Common myeloid progenitor, CD34-positive (primary cell): ENCODE measurements at regions not wholly inside any gene's neighbourhood (a gene's known extent, or its start where the extent isn't known, plus 50 kb on each side); places are given as distances from the start of the nearest gene placed in this dataset.
A peak's percentile ranks its signal among the peaks of the same experiment; 100 is the strongest.

Source experiments
- CTCF ChIA-PET: fragments of 350-600 bp; sonication (Branson Sonifier 250); formaldehyde crosslinking; loops from one replicate; lab custom pipeline; 2021; ENCODE audit warnings: antibody characterized with exemption; lab: Charles Lee
- POLR2A ChIA-PET: fragments of 350-600 bp; sonication (Branson Sonifier 250); formaldehyde crosslinking; loops from one replicate; lab custom pipeline; 2021; ENCODE audit warnings: antibody characterized with exemption; lab: Charles Lee
- DNase-seq, 3 donors: peaks; one replicate each; pipeline versions ENCODE4 v3.0.0 to v3.0.0-alpha.2; 2013
- H3K27ac ChIP-seq, 2 experiments: 1 replicate in 1 of 2; 2 replicates in 1 of 2; pipeline ENCODE4 v1.7.0; 2013; ENCODE audit warnings: inconsistent platforms in 2 of 2, low read length in 2 of 2, mild to moderate bottlenecking in 2 of 2, low read depth in 1 of 2, moderate library complexity in 1 of 2; ENCODE audit not compliant: severe bottlenecking in 2 of 2, insufficient read depth in 1 of 2, poor library complexity in 1 of 2
- H3K27me3 ChIP-seq, 5 experiments: replicated peaks in 2 of 5; 1 replicate in 3 of 5; 2 replicates in 2 of 5; pipeline versions ENCODE4 v1.6.1 to v1.7.0; 2013; ENCODE audit warnings: low read length in 4 of 5, mild to moderate bottlenecking in 2 of 5, moderate library complexity in 2 of 5, inconsistent platforms in 1 of 5; ENCODE audit not compliant: insufficient read depth in 5 of 5, control insufficient read depth in 4 of 5
- H3K36me3 ChIP-seq, 4 experiments: 1 replicate in 2 of 4; 2 replicates in 2 of 4; pipeline versions ENCODE4 v1.6.1 to v1.7.0; 2013; ENCODE audit warnings: low read length in 3 of 4, control low read depth in 1 of 4, mild to moderate bottlenecking in 1 of 4; ENCODE audit not compliant: control insufficient read depth in 4 of 4, insufficient read depth in 4 of 4
- H3K4me1 ChIP-seq, 4 experiments: 1 replicate in 3 of 4; 2 replicates in 1 of 4; pipeline versions ENCODE4 v1.6.1 to v1.7.1; 2013; ENCODE audit warnings: low read length in 3 of 4, mild to moderate bottlenecking in 3 of 4, control low read depth in 1 of 4, inconsistent platforms in 1 of 4, moderate library complexity in 1 of 4; ENCODE audit not compliant: control insufficient read depth in 4 of 4, insufficient read depth in 4 of 4; ENCODE audit errors: control extremely low read depth in 1 of 4
- H3K4me3 ChIP-seq, 7 experiments: 1 replicate in 4 of 7; 2 replicates in 3 of 7; pipeline versions ENCODE4 v1.5.1 to v1.7.0; 2013; ENCODE audit warnings: mild to moderate bottlenecking in 7 of 7, low read length in 6 of 7, moderate library complexity in 6 of 7, inconsistent platforms in 2 of 7, low read depth in 2 of 7, control low read depth in 1 of 7; ENCODE audit not compliant: insufficient read depth in 4 of 7, control insufficient read depth in 1 of 7; ENCODE audit errors: extremely low read depth in 1 of 7
- H3K9me3 ChIP-seq, 5 experiments: 1 replicate in 4 of 5; 2 replicates in 1 of 5; pipeline versions ENCODE4 v1.6.1 to v1.7.1; 2013; ENCODE audit warnings: low read length in 4 of 5, mild to moderate bottlenecking in 2 of 5, inconsistent platforms in 1 of 5, low read depth in 1 of 5, moderate library complexity in 1 of 5; ENCODE audit not compliant: control insufficient read depth in 4 of 5, insufficient read depth in 2 of 5; ENCODE audit errors: control extremely low read depth in 1 of 5
- WGBS: methylation state at CpG from one replicate; pipeline ENCODE4 v1.1.5; 2013; ENCODE audit not compliant: insufficient coverage; 5-methylcytosine and 5-hydroxymethylcytosine counted together

GRCh38 chr1:201769966-201770365, 59.0 kb upstream of the IPO9 start:
- H3K27me3 ChIP-seq = no peaks in the 10 kb centered on the region
- CTCF ChIA-PET = interaction anchor here (1.0 to 4.6 kb wide), 4 partner anchors 23 to 409 kb away, joined by 3 to 16 read pairs (median 3); no protein-coding TSS in a partner anchor
- POLR2A ChIA-PET = interaction anchor here (0.6 kb wide), 1 partner anchor 215 kb away, joined by 4 read pairs; no protein-coding TSS in a partner anchor
- no peak for DNase-seq
- H3K4me1 ChIP-seq = no peaks in the 10 kb centered on the region
- H3K9me3 ChIP-seq = peaks cover 2 to 23% (median 10%) of the 10 kb centered on the region in 5 experiments
- no peaks in the 10 kb centered on the region for H3K36me3 ChIP-seq
- no peak overlapping the region for H3K27ac ChIP-seq
- H3K4me3 ChIP-seq = no peak overlapping the region
- WGBS = 100% methylated on average over 3 of the region's 3 CpGs

GRCh38 chr1:201771466-201771865, 57.5 kb upstream of the IPO9 start:
- H3K4me1 ChIP-seq = no peaks in the 10 kb centered on the region
- DNase-seq = peak in 1 of 3 donors; percentile 30
- ChIA-PET CTCF (interaction anchor here (4.6 kb wide), 1 partner anchor 63 kb away, joined by 16 read pairs; no protein-coding TSS in a partner anchor), POLR2A (no interaction called here)
- WGBS = no CpG with 5 or more reads among the region's 2 CpGs
- no peaks in the 10 kb centered on the region for H3K36me3 ChIP-seq
- H3K27me3 ChIP-seq = no peaks in the 10 kb centered on the region
- H3K27ac ChIP-seq = no peak overlapping the region
- peaks cover 2 to 23% (median 10%) of the 10 kb centered on the region in 5 experiments for H3K9me3 ChIP-seq
- H3K4me3 ChIP-seq = no peak overlapping the region

GRCh38 chr1:201772178-201772577, 56.8 kb upstream of the IPO9 start:
- Histone ChIP-seq H3K4me1 (no peaks in the 10 kb centered on the region), H3K27ac (no peak overlapping the region), H3K4me3 (no peak overlapping the region), H3K36me3 (no peaks in the 10 kb centered on the region), H3K27me3 (no peaks in the 10 kb centered on the region), H3K9me3 (peaks cover 2 to 23% (median 10%) of the 10 kb centered on the region in 5 experiments)
- ChIA-PET POLR2A (no interaction called here), CTCF (interaction anchor here (0.7 to 4.6 kb wide), 3 partner anchors 19 to 63 kb away, joined by 3 to 16 read pairs (median 3); no protein-coding TSS in a partner anchor)
- 92% methylated on average over 1 of the region's 1 CpG for WGBS
- no peak for DNase-seq

- no peak overlapping the region for H3K27ac ChIP-seq
- WGBS = 100% methylated on average over 2 of the region's 4 CpGs
- H3K4me1 ChIP-seq = no peaks in the 10 kb centered on the region
Measured at GRCh38 chr1:201773764-201774163, 55.2 kb upstream of the IPO9 start.

GRCh38 chr1:201774224-201774982, 54.6 kb upstream of the IPO9 start:
- no peak for DNase-seq
- ChIA-PET POLR2A (no interaction called here), CTCF (interaction anchor here (1.0 to 1.6 kb wide), 5 partner anchors 9 to 18 kb away, joined by 3 to 5 read pairs (median 4); no protein-coding TSS in a partner anchor)
- Histone ChIP-seq H3K4me1 (no peaks in the 10 kb centered on the region), H3K4me3 (no peak overlapping the region), H3K36me3 (no peaks in the 10 kb centered on the region), H3K9me3 (peaks cover 2 to 23% (median 10%) of the 10 kb centered on the region in 5 experiments), H3K27me3 (no peaks in the 10 kb centered on the region), H3K27ac (no peak overlapping the region)
- WGBS = no CpG with 5 or more reads among the region's 4 CpGs

More at GRCh38 chr1:201773764-201774163, 55.2 kb upstream of the IPO9 start:
- H3K9me3 ChIP-seq = peaks cover 2 to 23% (median 10%) of the 10 kb centered on the region in 5 experiments
- no peaks in the 10 kb centered on the region for H3K36me3 ChIP-seq
- CTCF ChIA-PET = interaction anchor here (1.0 to 1.6 kb wide), 4 partner anchors 8 to 19 kb away, joined by 3 to 5 read pairs (median 4); no protein-coding TSS in a partner anchor
- no peak for DNase-seq
- no peak overlapping the region for H3K4me3 ChIP-seq
- POLR2A ChIA-PET = no interaction called here
- no peaks in the 10 kb centered on the region for H3K27me3 ChIP-seq

GRCh38 chr1:201774983-201775344, 54.0 kb upstream of the IPO9 start:
- Histone ChIP-seq H3K36me3 (no peaks in the 10 kb centered on the region), H3K4me3 (no peak overlapping the region), H3K27me3 (no peaks in the 10 kb centered on the region), H3K9me3 (peaks cover 2 to 23% (median 10%) of the 10 kb centered on the region in 5 experiments), H3K4me1 (no peaks in the 10 kb centered on the region), H3K27ac (no peak overlapping the region)
- CTCF ChIA-PET = interaction anchor here (1.0 to 1.6 kb wide), 3 partner anchors 9 to 18 kb away, joined by 3 to 5 read pairs (median 5); no protein-coding TSS in a partner anchor
- no peak for DNase-seq
- 100% methylated on average over 1 of the region's 1 CpG for WGBS
- POLR2A ChIA-PET = no interaction called here

GRCh38 chr1:201775380-201775779, 53.6 kb upstream of the IPO9 start:
- WGBS = 100% methylated on average over 3 of the region's 3 CpGs
- Histone ChIP-seq H3K4me1 (no peaks in the 10 kb centered on the region), H3K27ac (no peak overlapping the region), H3K9me3 (peaks cover 2 to 19% (median 10%) of the 10 kb centered on the region in 5 experiments), H3K36me3 (peaks cover 0 to 2% (median 0%) of the 10 kb centered on the region in 4 experiments), H3K4me3 (no peak overlapping the region), H3K27me3 (no peaks in the 10 kb centered on the region)
- no peak for DNase-seq
- ChIA-PET POLR2A (no interaction called here), CTCF (interaction anchor here (1.0 to 1.6 kb wide), 2 partner anchors 10 to 12 kb away, joined by 3 to 5 read pairs; no protein-coding TSS in a partner anchor)
